Muscle of leg (tissue), 3 donors: ENCODE measurements at regions not wholly inside any gene's neighbourhood (a gene's known extent, or its start where the extent isn't known, plus 50 kb on each side); places are given as distances from the start of the nearest gene placed in this dataset.

Source experiments
- DNase-seq: peaks from one replicate; pipeline ENCODE4 v3.0.0; 2013
- H3K27ac ChIP-seq: one replicate; pipeline ENCODE4 v1.5.1; 2013; ENCODE audit warnings: mild to moderate bottlenecking, low read length, control low read depth
- H3K27me3 ChIP-seq: one replicate; pipeline ENCODE4 v1.6.1; 2013; ENCODE audit warnings: low read length; ENCODE audit not compliant: control insufficient read depth, insufficient read depth
- H3K36me3 ChIP-seq: one replicate; pipeline ENCODE4 v1.6.1; 2013; ENCODE audit warnings: low read length; ENCODE audit not compliant: control insufficient read depth, insufficient read depth
- H3K4me1 ChIP-seq: one replicate; pipeline ENCODE4 v1.6.1; 2013; ENCODE audit warnings: low read length; ENCODE audit not compliant: control insufficient read depth, insufficient read depth
- H3K4me3 ChIP-seq: one replicate; pipeline ENCODE4 v1.5.1; 2013; ENCODE audit warnings: low read length, control low read depth
- H3K9me3 ChIP-seq: replicated peaks from 2 replicates; pipeline ENCODE4 v1.6.1; 2013; ENCODE audit warnings: low read depth, low read length; ENCODE audit not compliant: control insufficient read depth
- WGBS: methylation state at CpG from one replicate; pipeline ENCODE4 v1.1.5; 2013; ENCODE audit warnings: missing lambda C conversion rate; ENCODE audit not compliant: insufficient coverage; 5-methylcytosine and 5-hydroxymethylcytosine counted together

GRCh38 chr4:18957716-18958115, 936.2 kb upstream of the LCORL start:
- Histone ChIP-seq H3K4me3 (no peak overlapping the region), H3K4me1 (no peaks in the 10 kb centered on the region), H3K27ac (no peak overlapping the region), H3K9me3 (no peaks in the 10 kb centered on the region), H3K27me3 (no peaks in the 10 kb centered on the region), H3K36me3 (no peaks in the 10 kb centered on the region)
- WGBS: 83% methylated on average over 1 of the region's 6 CpGs
- DNase-seq: no peak

GRCh38 chr4:18954538-18954937, 933.0 kb upstream of the LCORL start:
- Histone ChIP-seq H3K36me3 (no peaks in the 10 kb centered on the region), H3K27me3 (no peaks in the 10 kb centered on the region), H3K4me3 (no peak overlapping the region), H3K9me3 (no peaks in the 10 kb centered on the region), H3K27ac (no peak overlapping the region), H3K4me1 (no peaks in the 10 kb centered on the region)
- no peak for DNase-seq
- WGBS: no CpG with 5 or more reads among the region's 2 CpGs

- H3K27ac ChIP-seq: no peak overlapping the region
- no peak overlapping the region for H3K4me3 ChIP-seq
- no peak for DNase-seq
- H3K27me3 ChIP-seq: no peaks in the 10 kb centered on the region
- H3K36me3 ChIP-seq: no peaks in the 10 kb centered on the region
- H3K4me1 ChIP-seq: no peaks in the 10 kb centered on the region
- no peaks in the 10 kb centered on the region for H3K9me3 ChIP-seq
These were observed 932.1 kb upstream of the LCORL start for GRCh38 chr4:18953613-18954012.

GRCh38 chr4:18945464-18945863, 923.9 kb upstream of the LCORL start:
- WGBS: no CpG with 5 or more reads among the region's 2 CpGs
- Histone ChIP-seq H3K36me3 (no peaks in the 10 kb centered on the region), H3K4me3 (no peak overlapping the region), H3K9me3 (no peaks in the 10 kb centered on the region), H3K27ac (no peak overlapping the region), H3K27me3 (no peaks in the 10 kb centered on the region), H3K4me1 (no peaks in the 10 kb centered on the region)
- DNase-seq: no peak

DNA sequence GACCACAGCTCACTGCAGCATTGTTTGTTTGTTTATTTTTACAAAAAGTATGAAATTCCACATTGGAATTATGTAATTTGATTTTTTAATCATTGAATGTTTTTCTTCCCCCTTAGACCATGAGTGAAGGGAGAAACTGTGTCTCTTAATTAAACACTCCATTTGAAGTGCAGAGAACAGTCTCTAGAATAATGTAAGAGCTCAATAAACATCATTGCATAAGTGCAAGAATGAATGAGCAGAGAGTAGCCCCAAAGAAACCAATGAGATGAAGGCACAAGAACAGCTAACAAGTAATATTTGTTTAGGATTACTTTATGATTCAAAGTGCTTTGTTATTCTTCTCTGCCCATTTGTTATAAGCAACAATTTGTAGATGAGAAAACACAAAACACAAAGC, 921.3 kb upstream of the LCORL start:
- Histone ChIP-seq H3K36me3 (no peaks in the 10 kb centered on the region), H3K4me1 (no peaks in the 10 kb centered on the region), H3K9me3 (no peaks in the 10 kb centered on the region), H3K27ac (no peak overlapping the region), H3K4me3 (no peak overlapping the region), H3K27me3 (no peaks in the 10 kb centered on the region)
- DNase-seq: no peak

- H3K27ac ChIP-seq: no peak overlapping the region
- 22% methylated on average over 1 of the region's 3 CpGs for WGBS
- H3K4me1 ChIP-seq: no peaks in the 10 kb centered on the region
- H3K4me3 ChIP-seq: no peak overlapping the region
- H3K9me3 ChIP-seq: no peaks in the 10 kb centered on the region
- no peak for DNase-seq
- no peaks in the 10 kb centered on the region for H3K27me3 ChIP-seq
- no peaks in the 10 kb centered on the region for H3K36me3 ChIP-seq
These were observed 917.0 kb upstream of the LCORL start for GRCh38 chr4:18938343-18939099.

DNA sequence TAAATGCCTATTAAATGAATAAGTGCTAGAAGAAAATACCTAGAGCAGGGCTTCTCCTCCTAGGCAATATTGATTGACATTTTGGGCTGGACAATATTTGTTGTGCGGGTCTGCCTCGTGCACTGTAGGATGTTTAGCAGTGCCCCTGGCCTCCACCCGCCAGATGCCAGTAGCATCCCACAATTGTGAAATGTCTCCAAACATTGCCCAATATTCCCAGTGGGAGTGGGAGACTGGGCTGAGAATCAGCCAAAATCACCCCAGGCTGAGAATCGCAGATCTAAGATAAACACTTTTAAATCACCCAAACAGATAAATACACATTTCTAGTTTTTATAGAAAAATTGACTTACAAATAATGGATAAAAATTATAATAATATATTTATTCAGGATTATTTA, 916.2 kb upstream of the LCORL start:
- Histone ChIP-seq H3K4me3 (no peak overlapping the region), H3K9me3 (no peaks in the 10 kb centered on the region), H3K4me1 (no peaks in the 10 kb centered on the region), H3K27ac (no peak overlapping the region), H3K36me3 (no peaks in the 10 kb centered on the region), H3K27me3 (no peaks in the 10 kb centered on the region)
- no peak for DNase-seq
- no CpG with 5 or more reads among the region's 4 CpGs for WGBS

GRCh38 chr4:18937080-18937479, 915.5 kb upstream of the LCORL start:
- Histone ChIP-seq H3K27ac (no peak overlapping the region), H3K36me3 (no peaks in the 10 kb centered on the region), H3K4me1 (no peaks in the 10 kb centered on the region), H3K27me3 (no peaks in the 10 kb centered on the region), H3K9me3 (no peaks in the 10 kb centered on the region), H3K4me3 (no peak overlapping the region)
- WGBS: 100% methylated on average over 2 of the region's 4 CpGs
- DNase-seq: no peak

DNA sequence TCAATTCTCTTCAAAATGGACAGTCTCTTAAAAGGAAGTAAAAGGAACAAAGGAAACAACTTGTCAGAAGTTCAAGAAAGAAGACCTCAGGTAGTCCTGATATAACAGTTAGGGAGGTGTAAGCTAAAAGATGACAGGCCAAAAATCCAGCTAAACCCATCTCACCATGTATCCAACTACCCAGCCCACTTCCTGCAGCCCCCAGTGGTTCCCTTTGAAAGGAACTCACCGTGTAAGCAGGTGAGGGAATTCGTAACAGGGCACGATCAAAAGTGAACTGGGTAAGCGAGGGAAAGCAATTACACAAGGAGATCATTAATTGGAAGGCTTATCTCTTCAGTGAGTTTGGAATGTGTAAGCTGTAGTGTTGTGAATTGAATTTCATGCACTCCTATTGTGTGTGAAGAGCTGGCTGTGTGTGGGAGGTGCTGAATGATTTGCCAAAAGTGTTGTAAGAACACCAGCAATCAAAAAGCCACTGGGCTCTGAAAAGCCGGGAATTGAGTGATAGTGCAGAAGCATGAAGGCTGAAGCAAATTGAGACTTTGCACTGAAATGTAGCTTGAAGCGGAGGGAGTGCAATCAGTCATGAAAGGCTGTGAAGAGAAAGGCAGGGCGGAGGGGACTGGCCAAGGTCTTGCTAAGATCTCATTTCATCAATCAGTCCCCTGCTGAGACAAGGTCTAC, 914.2 kb upstream of the LCORL start:
- H3K27ac ChIP-seq: no peak overlapping the region
- no peaks in the 10 kb centered on the region for H3K27me3 ChIP-seq
- no peaks in the 10 kb centered on the region for H3K4me1 ChIP-seq
- WGBS: 66% methylated on average over 5 of the region's 7 CpGs
- no peak for DNase-seq
- H3K4me3 ChIP-seq: no peak overlapping the region
- no peaks in the 10 kb centered on the region for H3K36me3 ChIP-seq
- H3K9me3 ChIP-seq: no peaks in the 10 kb centered on the region

GRCh38 chr4:18934197-18934596, 912.6 kb upstream of the LCORL start:
- H3K36me3 ChIP-seq: no peaks in the 10 kb centered on the region
- H3K4me1 ChIP-seq: no peaks in the 10 kb centered on the region
- H3K27ac ChIP-seq: no peak overlapping the region
- DNase-seq: peak; percentile 21
- no peak overlapping the region for H3K4me3 ChIP-seq
- H3K9me3 ChIP-seq: no peaks in the 10 kb centered on the region
- WGBS: no CpG with 5 or more reads among the region's 4 CpGs
- H3K27me3 ChIP-seq: no peaks in the 10 kb centered on the region
